ENCODE measurements at regions not wholly inside any gene's neighbourhood (a gene's known extent, or its start where the extent isn't known, plus 50 kb on each side); places are given as distances from the start of the nearest gene placed in this dataset.

- TF ChIP-seq SIN3A (IDR thresholded peaks at IDR 0.05; ENCODE audit: borderline replicate concordance, insufficient read depth, low read length) (no peak), POLR2AphosphoS5 (IDR thresholded peaks at IDR 0.05; ENCODE audit: low read depth, low read length) (no peak), FOXP2 (optimal IDR thresholded peaks at IDR 0.05; ENCODE audit: borderline replicate concordance, extremely low read depth, extremely low read length, insufficient read depth) (no peak), TAF1 (IDR thresholded peaks at IDR 0.05; ENCODE audit: borderline replicate concordance, insufficient read depth, low read length) (no peak), REST (IDR thresholded peaks at IDR 0.05; ENCODE audit: insufficient read depth in 1 of 2, low read depth in 2 of 2, low read length in 2 of 2) (no peak)
Observed at GRCh38 chr16:62392698-62393097, 356.5 kb upstream of the CDH8 start.

DNA sequence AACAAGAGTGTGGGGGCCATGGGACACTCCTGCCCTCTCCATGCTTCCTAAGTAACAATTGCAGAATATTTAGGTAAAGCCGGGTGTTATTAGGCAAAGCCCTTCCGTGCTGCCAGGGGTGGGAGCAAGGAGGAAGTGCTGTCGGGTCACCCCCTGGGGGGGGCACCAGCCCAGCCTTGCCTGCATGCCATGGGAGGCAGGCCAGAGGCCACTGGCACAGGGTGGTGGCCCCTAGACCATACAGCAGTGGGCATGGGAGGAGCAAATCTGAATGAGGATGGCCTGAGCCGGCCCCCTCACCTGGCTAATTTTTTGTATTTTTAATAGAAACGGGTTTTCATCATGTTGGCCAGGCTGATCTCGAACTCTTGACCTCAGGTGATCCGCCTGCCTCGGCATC, 355.7 kb upstream of the CDH8 start:
- TF ChIP-seq SIN3A (IDR thresholded peaks at IDR 0.05; ENCODE audit: borderline replicate concordance, insufficient read depth, low read length) (no peak), REST (IDR thresholded peaks at IDR 0.05; ENCODE audit: insufficient read depth in 1 of 2, low read depth in 2 of 2, low read length in 2 of 2) (no peak), FOXP2 (optimal IDR thresholded peaks at IDR 0.05; ENCODE audit: borderline replicate concordance, extremely low read depth, extremely low read length, insufficient read depth) (no peak), TAF1 (IDR thresholded peaks at IDR 0.05; ENCODE audit: borderline replicate concordance, insufficient read depth, low read length) (no peak), POLR2AphosphoS5 (IDR thresholded peaks at IDR 0.05; ENCODE audit: low read depth, low read length) (no peak)

GRCh38 chr16:62391134-62391533, 354.9 kb upstream of the CDH8 start:
- TF ChIP-seq REST (IDR thresholded peaks at IDR 0.05; ENCODE audit: insufficient read depth in 1 of 2, low read depth in 2 of 2, low read length in 2 of 2) (no peak), FOXP2 (optimal IDR thresholded peaks at IDR 0.05; ENCODE audit: borderline replicate concordance, extremely low read depth, extremely low read length, insufficient read depth) (no peak), SIN3A (IDR thresholded peaks at IDR 0.05; ENCODE audit: borderline replicate concordance, insufficient read depth, low read length) (no peak), POLR2AphosphoS5 (IDR thresholded peaks at IDR 0.05; ENCODE audit: low read depth, low read length) (no peak), TAF1 (IDR thresholded peaks at IDR 0.05; ENCODE audit: borderline replicate concordance, insufficient read depth, low read length) (no peak)

DNA sequence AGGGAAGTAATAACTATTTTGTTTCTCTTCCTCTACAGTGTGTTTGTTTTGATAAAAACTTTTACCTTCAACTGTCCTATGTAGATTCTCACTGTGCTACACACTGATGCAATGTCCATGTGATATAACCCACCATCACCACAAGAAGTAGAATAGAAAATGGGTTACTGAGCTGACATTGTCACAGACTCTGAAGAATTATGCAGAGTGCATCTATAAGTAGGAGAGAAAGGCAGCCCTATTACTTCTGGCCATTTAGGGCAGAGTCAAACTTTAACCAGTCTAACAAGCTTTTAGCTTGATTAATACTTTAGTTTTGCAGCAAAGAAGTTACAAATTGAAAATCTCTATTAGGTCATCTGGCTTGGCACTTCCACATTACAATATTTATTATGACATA, 354.0 kb upstream of the CDH8 start:
- TF ChIP-seq FOXP2 (optimal IDR thresholded peaks at IDR 0.05; ENCODE audit: borderline replicate concordance, extremely low read depth, extremely low read length, insufficient read depth) (no peak), POLR2AphosphoS5 (IDR thresholded peaks at IDR 0.05; ENCODE audit: low read depth, low read length) (no peak), TAF1 (IDR thresholded peaks at IDR 0.05; ENCODE audit: borderline replicate concordance, insufficient read depth, low read length) (no peak), SIN3A (IDR thresholded peaks at IDR 0.05; ENCODE audit: borderline replicate concordance, insufficient read depth, low read length) (no peak), REST (IDR thresholded peaks at IDR 0.05; ENCODE audit: insufficient read depth in 1 of 2, low read depth in 2 of 2, low read length in 2 of 2) (no peak)

DNA sequence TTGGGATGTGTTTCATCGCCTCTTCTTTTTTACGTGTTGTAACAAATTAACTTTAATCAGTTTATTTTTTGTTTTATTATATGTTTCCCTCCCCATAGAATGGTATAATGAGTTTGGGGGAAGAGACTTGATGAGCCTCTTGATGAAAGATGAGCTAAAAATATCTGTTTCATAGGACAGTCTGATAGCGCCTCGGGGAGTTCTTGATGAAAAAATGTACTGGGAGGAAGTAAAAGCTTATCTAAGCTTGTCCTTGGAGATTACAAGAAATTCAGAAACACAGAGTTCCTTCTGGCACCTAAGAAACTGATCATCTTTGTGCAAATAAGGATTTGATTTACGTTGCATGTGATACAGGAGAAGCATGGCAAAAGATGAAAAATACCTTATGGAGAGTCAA, 350.2 kb upstream of the CDH8 start:
- TF ChIP-seq FOXP2 (optimal IDR thresholded peaks at IDR 0.05; ENCODE audit: borderline replicate concordance, extremely low read depth, extremely low read length, insufficient read depth) (no peak), SIN3A (IDR thresholded peaks at IDR 0.05; ENCODE audit: borderline replicate concordance, insufficient read depth, low read length) (no peak), REST (IDR thresholded peaks at IDR 0.05; ENCODE audit: insufficient read depth in 1 of 2, low read depth in 2 of 2, low read length in 2 of 2) (no peak), TAF1 (IDR thresholded peaks at IDR 0.05; ENCODE audit: borderline replicate concordance, insufficient read depth, low read length) (no peak), POLR2AphosphoS5 (IDR thresholded peaks at IDR 0.05; ENCODE audit: low read depth, low read length) (no peak)

Data from PFSK-1 (cell line).